DMS114 treated with DMSO at 0.1 percent for 48 hours (cell line): ENCODE measurements at regions not wholly inside any gene's neighbourhood (a gene's known extent, or its start where the extent isn't known, plus 50 kb on each side); places are given as distances from the start of the nearest gene placed in this dataset.

Experiments used
- DNase-seq: peaks from one replicate; lab custom pipeline; 2025; ENCODE audit not compliant: unreplicated experiment; lab: John Stamatoyannopoulos, UW

GRCh38 chr13:39281539-39282150, 243.4 kb downstream of the NHLRC3 start:
- no peak for DNase-seq

GRCh38 chr13:39282400-39282972, 244.2 kb downstream of the NHLRC3 start:
- no peak for DNase-seq

GRCh38 chr13:39283072-39283471, 244.8 kb downstream of the NHLRC3 start:
- DNase-seq = no peak

- DNase-seq = no peak
These were observed 246.6 kb downstream of the NHLRC3 start for GRCh38 chr13:39284801-39285388.
